ENCODE measurements at regions not wholly inside any gene's neighbourhood (a gene's known extent, or its start where the extent isn't known, plus 50 kb on each side); places are given as distances from the start of the nearest gene placed in this dataset.

DNA sequence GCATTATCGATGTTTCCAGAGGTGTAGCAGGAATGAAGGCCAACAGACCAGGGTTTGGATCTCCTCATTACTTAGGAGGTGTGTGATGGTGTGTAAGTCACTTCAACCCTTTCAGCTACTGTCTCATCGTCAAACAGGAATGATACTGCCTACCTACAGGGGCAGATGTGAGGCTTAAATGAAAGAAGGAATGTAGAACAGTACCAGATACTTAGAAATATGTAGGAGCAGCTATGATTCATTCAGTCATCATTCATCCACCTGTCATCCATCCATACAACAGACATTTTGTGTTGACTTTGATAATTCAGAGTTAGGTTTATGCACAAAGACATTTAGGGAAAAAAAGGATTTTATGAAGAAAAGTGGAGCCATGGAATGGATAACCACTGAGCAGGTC, 486.9 kb upstream of the DAB1 start:
- intact Hi-C loops (cut with DNase I), result no loop called here
- no peak for DNase-seq (ENCODE audit: low spot score)

DNA sequence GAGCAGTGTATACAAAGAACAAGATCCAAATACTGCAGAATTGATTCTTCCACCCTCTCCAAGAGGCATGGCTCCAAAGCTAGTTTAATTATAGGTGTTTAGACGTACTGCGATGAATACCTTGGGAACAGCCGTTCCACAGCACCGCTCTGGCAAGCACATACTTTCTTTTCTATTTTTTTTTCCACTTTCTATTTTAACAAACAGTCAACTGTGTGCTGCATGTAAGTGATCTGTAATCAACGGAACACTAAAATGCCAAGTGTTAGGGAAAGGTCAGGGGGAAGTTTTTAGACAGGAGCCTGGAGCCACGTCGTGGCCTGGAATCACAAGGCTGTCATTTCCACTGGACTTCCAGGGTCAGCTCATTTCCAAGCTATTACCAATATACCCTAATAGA, 486.4 kb upstream of the DAB1 start:
- intact Hi-C loops (cut with DNase I), result no loop called here
- DNase-seq (ENCODE audit: low spot score), result no peak

DNA sequence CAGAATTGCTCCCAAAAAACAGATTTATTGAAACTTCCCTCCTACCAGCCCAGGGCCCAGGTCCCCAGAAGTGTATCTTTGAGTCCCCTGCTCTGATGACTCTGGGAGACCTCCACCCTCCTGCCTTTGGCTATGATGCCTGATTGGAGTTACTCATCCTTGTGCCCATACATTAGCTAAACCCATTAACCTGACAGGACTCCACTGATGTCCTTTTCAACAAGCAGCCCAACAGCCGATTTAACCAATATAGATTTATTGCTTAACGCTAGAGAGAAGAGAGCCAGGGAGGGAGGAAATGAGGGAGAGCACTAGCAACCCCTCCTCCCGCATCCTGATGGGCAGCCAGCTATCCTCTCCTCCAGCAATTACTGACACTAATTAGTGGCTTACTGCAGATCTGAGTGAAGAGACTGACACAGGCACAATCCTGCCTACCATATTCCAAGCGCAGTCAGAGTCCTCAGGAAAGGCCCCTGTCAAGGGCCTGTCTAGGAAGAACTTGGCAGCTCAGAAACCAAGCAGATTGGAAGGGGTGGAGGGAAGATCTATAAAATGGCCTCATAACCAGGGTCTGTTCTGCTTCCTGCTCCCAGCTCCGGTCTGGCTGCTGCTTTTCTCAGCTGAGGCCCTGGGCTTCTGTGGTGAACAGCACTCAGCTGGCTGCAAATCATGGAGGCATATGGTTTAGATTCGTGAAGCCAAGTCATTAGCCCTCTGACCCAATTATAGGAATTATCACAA, 484.5 kb upstream of the DAB1 start:
- no peak for DNase-seq (ENCODE audit: low spot score)

GRCh38 chr1:57901208-57901919, 477.5 kb upstream of the DAB1 start:
- intact Hi-C loops (cut with DNase I), result no loop called here
- DNase-seq (ENCODE audit: low spot score), result no peak

More for the DNA sequence above, 484.5 kb upstream of the DAB1 start:
- intact Hi-C loops (cut with DNase I), result no loop called here

DNA sequence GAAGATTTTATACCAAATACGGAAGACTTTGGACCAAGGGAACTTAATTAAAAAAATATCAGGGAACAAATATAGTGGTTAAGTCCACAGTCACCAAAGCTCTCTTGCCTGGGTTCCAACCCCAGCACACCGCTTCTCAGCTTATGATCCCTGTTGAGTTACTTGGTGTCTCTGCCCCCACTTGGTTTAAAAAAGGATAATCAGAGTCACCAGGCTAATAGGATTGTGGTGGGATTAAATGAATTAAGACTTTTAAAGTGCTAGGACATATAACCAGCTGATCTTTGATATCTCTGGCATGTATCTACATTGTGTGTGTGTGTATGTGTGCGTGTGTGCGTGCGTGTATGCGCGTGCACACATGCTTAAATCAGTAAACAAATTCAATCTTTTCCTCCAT, 474.7 kb upstream of the DAB1 start:
- DNase-seq (ENCODE audit: low spot score), result no peak
- intact Hi-C loops (cut with DNase I), result no loop called here

DNA sequence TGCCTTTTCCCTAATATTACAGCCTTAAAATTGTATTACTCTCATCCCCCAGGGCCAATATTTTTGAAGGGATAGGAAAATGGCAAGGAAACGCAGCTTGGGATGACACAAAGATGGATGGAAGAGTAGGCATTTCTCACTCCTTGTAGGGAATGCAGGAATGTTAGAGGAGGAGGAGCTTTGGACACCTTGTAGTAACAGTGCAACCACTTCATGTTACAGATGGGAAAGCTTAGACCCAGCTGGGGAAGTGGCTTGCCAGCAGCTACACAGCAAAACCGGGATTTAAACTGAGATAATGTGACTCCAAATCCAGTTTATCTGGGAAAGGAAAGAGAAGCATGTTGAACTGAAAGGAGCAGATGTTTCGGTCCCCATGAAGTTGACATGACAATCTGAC, 473.7 kb upstream of the DAB1 start:
- intact Hi-C loops (cut with DNase I), result no loop called here
- DNase-seq (ENCODE audit: low spot score), result no peak

- intact Hi-C loops (cut with DNase I), result no loop called here
- no peak for DNase-seq (ENCODE audit: low spot score)
These were observed 470.5 kb upstream of the DAB1 start for GRCh38 chr1:57894315-57894714.

- intact Hi-C loops (cut with DNase I), result no loop called here
- no peak for DNase-seq (ENCODE audit: low spot score)
These were observed 465.9 kb upstream of the DAB1 start for GRCh38 chr1:57889676-57890320.

DNA sequence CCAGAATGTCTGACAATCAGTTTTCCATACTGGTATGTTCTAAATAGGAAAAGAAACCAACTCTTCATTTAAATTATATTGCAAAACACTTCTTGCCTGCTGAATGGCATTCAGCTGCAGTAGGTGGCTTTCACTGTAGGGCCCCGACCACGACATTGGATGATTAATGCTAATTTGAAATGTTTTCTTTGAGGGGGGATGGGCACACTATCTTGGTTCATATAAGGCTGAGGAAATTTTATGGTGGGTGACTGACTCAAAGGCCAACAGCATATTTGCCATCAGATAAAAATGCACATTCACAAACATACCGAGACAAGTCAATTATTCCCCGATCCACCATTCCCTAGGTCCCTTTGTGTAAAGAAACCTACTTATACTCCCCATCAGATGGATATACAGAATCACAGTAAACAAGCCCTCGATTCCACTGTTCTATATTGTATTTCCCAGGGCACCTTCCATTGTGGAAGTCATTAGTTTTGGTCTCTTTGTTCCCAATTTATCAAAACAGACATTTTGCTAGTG, 464.2 kb upstream of the DAB1 start:
- intact Hi-C loops (cut with DNase I), result no loop called here
- no peak for DNase-seq (ENCODE audit: low spot score)

GRCh38 chr1:57886376-57886775, 462.5 kb upstream of the DAB1 start:
- intact Hi-C loops (cut with DNase I), result no loop called here
- no peak for DNase-seq (ENCODE audit: low spot score)

DNA sequence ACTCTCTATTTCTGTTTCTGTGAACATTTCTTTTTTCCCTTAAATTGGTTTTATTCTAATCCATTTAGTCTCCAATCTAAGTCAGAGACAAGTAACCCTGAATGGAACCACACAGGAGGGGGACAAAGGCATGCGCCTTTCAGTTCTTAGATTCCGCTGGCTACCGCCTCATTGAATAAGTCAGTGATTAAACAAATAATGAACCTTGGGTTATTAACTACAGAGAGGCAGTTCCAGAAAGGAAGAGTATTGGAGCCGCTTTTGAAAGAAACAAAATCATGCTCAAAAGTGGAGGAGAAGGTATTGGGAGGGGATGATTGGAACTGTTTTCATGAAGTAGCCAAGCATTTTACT, 459.8 kb upstream of the DAB1 start:
- DNase-seq (ENCODE audit: low spot score), result no peak

DNA sequence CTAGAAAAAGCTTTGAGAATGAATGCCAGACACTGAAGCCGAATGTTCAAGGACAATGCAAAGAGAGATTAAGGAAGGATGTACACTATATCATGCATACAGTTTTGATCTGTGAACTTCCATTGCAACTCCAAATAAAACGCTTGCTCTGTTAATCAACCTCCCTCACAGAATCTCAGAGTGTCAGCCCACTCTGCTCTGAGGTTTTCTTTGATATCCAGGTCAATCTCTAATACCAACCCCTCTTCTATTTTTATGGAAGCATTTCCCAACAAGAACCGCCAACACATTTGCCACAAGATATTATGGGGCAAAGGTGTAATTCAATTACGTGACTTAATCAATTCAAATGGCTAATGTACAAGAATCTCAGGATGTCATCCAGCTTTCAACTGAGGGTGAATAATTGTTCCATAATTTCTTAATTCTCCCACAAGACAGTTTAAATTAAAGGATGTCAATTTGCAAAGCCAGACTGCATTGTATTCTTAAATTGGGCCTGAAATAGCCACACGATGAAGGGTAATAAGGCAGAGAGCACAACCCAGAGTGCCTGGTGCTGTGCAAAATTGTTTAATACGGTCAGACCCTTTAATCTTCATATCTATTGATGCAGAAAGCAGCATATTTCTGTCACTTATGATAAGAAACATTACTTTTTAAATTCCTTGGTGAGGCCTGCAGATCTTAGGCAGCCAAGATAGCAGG, 459.2 kb upstream of the DAB1 start:
- intact Hi-C loops (cut with DNase I), result no loop called here
- no peak for DNase-seq (ENCODE audit: low spot score)

More for the DNA sequence above, 459.8 kb upstream of the DAB1 start:
- intact Hi-C loops (cut with DNase I), result no loop called here

DNA sequence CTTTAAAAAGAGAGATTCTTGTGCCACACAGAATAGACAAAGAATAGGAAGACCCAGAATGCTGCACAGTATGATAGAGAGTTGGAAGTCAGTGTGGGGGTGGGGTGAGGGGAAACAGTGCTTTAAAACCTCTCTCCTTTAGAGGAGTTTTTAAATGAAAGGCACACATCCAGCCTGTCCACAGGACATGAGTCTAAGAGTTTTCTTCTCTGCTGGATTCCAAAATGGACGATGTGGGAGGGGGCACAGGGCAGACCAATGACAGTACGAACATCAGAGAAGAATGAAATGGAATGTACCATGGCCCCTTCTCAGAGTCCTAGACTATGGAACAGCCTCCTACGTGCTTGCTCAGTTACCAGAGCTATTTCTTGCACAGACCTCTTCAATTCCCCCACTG, 458.2 kb upstream of the DAB1 start:
- intact Hi-C loops (cut with DNase I), result no loop called here
- no peak for DNase-seq (ENCODE audit: low spot score)

- intact Hi-C loops (cut with DNase I), result no loop called here
- DNase-seq (ENCODE audit: low spot score), result no peak
These were observed 457.8 kb upstream of the DAB1 start for GRCh38 chr1:57881639-57882038.

- intact Hi-C loops (cut with DNase I), result no loop called here
- DNase-seq (ENCODE audit: low spot score), result no peak
These were observed 455.8 kb upstream of the DAB1 start for GRCh38 chr1:57879700-57880099.

- DNase-seq (ENCODE audit: low spot score), result no peak
- intact Hi-C loops (cut with DNase I), result no loop called here
These were observed 450.6 kb upstream of the DAB1 start for GRCh38 chr1:57874418-57874877.

- DNase-seq (ENCODE audit: low spot score), result no peak
- intact Hi-C loops (cut with DNase I), result no loop called here
These were observed 449.1 kb upstream of the DAB1 start for GRCh38 chr1:57872913-57873312.

DNA sequence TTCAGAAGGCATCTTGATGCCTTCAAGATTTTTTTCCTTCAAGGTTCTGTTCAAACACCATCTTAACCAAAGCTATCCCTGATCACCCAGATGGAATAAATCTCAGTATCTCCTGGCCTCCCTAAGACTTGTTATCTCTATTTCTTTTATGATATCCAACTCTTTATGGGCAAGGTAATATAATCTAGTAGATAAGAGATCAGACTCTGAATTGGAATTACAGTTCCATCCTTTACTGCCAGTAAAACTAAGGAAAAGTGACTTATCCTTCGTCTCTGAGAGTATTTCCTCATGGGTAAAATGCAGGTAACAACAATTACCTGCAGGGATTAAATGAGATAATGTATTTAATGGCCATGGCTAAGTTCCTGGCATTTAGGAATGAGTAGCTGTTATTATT, 445.0 kb upstream of the DAB1 start:
- DNase-seq (ENCODE audit: low spot score), result no peak
- intact Hi-C loops (cut with DNase I), result no loop called here

- DNase-seq (ENCODE audit: low spot score), result no peak
- intact Hi-C loops (cut with DNase I), result no loop called here
These were observed 444.4 kb upstream of the DAB1 start for GRCh38 chr1:57868239-57868638.

- intact Hi-C loops (cut with DNase I), result no loop called here
- no peak for DNase-seq (ENCODE audit: low spot score)
These were observed 443.1 kb upstream of the DAB1 start for GRCh38 chr1:57866998-57867397.

Measured in cardiac septum (tissue), 1 donor.